Lung (tissue), 11 donors: ENCODE measurements at regions not wholly inside any gene's neighbourhood (a gene's known extent, or its start where the extent isn't known, plus 50 kb on each side); places are given as distances from the start of the nearest gene placed in this dataset.

Experiments used
- ATAC-seq: fragments of 200-7000 bp; cut with Tn5 transposase; one replicate; pipeline ENCODE4 v1.9.1; 2020; ENCODE audit warnings: moderate number of reproducible peaks; ENCODE audit not compliant: insufficient read depth, low FRiP score
- DNase-seq, 3 donors: peaks; one replicate each; pipeline ENCODE4 v3.0.0-alpha.2; 2013 to 2017
- H3K27ac ChIP-seq, 2 donors: one replicate each; pipeline ENCODE4 v1.5.1; 2013; ENCODE audit warnings: mild to moderate bottlenecking in 2 of 2, moderate library complexity in 2 of 2, control low read depth in 1 of 2, inconsistent platforms in 1 of 2, low read depth in 1 of 2, low read length in 1 of 2
- H3K27me3 ChIP-seq, 3 donors: one replicate each; pipeline ENCODE4 v1.5.1; 2013; ENCODE audit warnings: low read length in 2 of 3; ENCODE audit not compliant: control insufficient read depth in 3 of 3, insufficient read depth in 3 of 3
- H3K36me3 ChIP-seq, 4 donors: one replicate each; pipeline ENCODE4 v1.5.1; 2013; ENCODE audit warnings: low read length in 4 of 4, mild to moderate bottlenecking in 1 of 4, moderate library complexity in 1 of 4; ENCODE audit not compliant: control insufficient read depth in 4 of 4, insufficient read depth in 4 of 4
- H3K4me1 ChIP-seq, 5 donors: one replicate each; pipeline ENCODE4 v1.5.1; 2013; ENCODE audit warnings: low read length in 5 of 5, mild to moderate bottlenecking in 2 of 5, moderate library complexity in 1 of 5; ENCODE audit not compliant: control insufficient read depth in 5 of 5, insufficient read depth in 5 of 5
- H3K4me3 ChIP-seq: one replicate; pipeline ENCODE4 v1.5.1; 2013; ENCODE audit warnings: mild to moderate bottlenecking, control low read depth, moderate library complexity
- H3K9ac ChIP-seq, 2 donors: one replicate each; pipeline ENCODE4 v1.5.1; 2013; ENCODE audit warnings: low read length in 2 of 2, control low read depth in 1 of 2; ENCODE audit not compliant: insufficient read depth in 1 of 2
- H3K9me3 ChIP-seq, 4 donors: one replicate each; pipeline ENCODE4 v1.5.1; 2013; ENCODE audit warnings: low read length in 3 of 4, mild to moderate bottlenecking in 1 of 4, moderate library complexity in 1 of 4; ENCODE audit not compliant: control insufficient read depth in 4 of 4, insufficient read depth in 3 of 4
- CTCF ChIP-seq: IDR thresholded peaks from 2 replicates; pipeline ENCODE4 v1.5.1; 2012; ENCODE audit warnings: mild to moderate bottlenecking; ENCODE audit errors: control extremely low read depth, extremely low read depth
- WGBS, 2 donors: extraction: QIAGEN DNeasy Blood & Tissue Kit; methylation state at CpG; one replicate each; pipeline ENCODE4 v1.1.7; 2013; 5-methylcytosine and 5-hydroxymethylcytosine counted together
- donor health status: control.
- donor health status: control.
- donor health status: Bipolar disorder and iron deficiency.
- donor health status: healthy.
- donor health status: DM: yes; HTN: yes; CAD: no.

GRCh38 chr7:42726066-42726785 is 185.6 kb downstream of the C7orf25 start:
- Histone ChIP-seq H3K9ac (no peak overlapping the region), H3K27ac (no peak overlapping the region), H3K9me3 (peaks cover 0 to 7% (median 0%) of the 10 kb centered on the region in 4 donors), H3K27me3 (no peaks in the 10 kb centered on the region), H3K4me3 (no peak overlapping the region), H3K4me1 (peaks cover 0 to 8% (median 3%) of the 10 kb centered on the region in 5 donors), H3K36me3 (no peaks in the 10 kb centered on the region)
- 80 to 90% methylated on average over 7 of the region's 7 CpGs for WGBS, 2 donors
- no peak for ATAC-seq
- DNase-seq, result no peak
- TF ChIP-seq CTCF, result no peak

DNA sequence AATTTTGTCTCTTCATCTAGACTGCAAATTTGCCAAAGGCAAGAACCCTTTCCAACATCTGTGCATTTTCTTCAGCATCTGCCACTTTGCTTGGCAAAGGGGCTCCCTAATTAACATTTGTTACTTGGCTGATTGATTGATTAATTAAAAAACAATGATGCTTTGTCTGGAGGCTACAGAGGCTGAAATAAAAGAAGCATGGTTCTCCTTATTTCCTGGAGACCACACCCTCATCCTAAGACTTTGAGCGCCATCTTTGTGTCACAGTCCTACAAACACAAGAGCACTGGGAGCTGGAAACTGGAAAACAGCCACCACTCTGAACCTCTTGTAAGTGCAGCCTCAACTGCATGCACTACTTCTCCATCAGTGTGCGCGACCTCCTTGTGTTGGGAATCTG is 189.2 kb downstream of the C7orf25 start:
- H3K9ac ChIP-seq, result no peak overlapping the region
- peak in 2 of 3 donors; percentile 65 to 77 for DNase-seq
- H3K4me3 ChIP-seq, result no peak overlapping the region
- ATAC-seq, result no peak
- no peaks in the 10 kb centered on the region for H3K27me3 ChIP-seq
- H3K9me3 ChIP-seq, result peaks cover 0 to 7% (median 0%) of the 10 kb centered on the region in 4 donors
- no peak overlapping the region for H3K27ac ChIP-seq
- H3K36me3 ChIP-seq, result no peaks in the 10 kb centered on the region
- WGBS, 2 donors, result 95 to 96% methylated on average over 3 of the region's 3 CpGs
- TF ChIP-seq CTCF, result no peak
- H3K4me1 ChIP-seq, result peaks cover 0 to 8% (median 3%) of the 10 kb centered on the region in 5 donors

GRCh38 chr7:42722198-42722597 is 189.7 kb downstream of the C7orf25 start:
- peaks cover 0 to 7% (median 0%) of the 10 kb centered on the region in 4 donors for H3K9me3 ChIP-seq
- H3K27ac ChIP-seq, result no peak overlapping the region
- DNase-seq, result no peak
- no peak overlapping the region for H3K4me3 ChIP-seq
- H3K4me1 ChIP-seq, result peaks cover 0 to 8% (median 3%) of the 10 kb centered on the region in 5 donors
- TF ChIP-seq CTCF, result no peak
- H3K36me3 ChIP-seq, result no peaks in the 10 kb centered on the region
- no peaks in the 10 kb centered on the region for H3K27me3 ChIP-seq
- no peak for ATAC-seq
- H3K9ac ChIP-seq, result no peak overlapping the region
